Fibroblast of skin of abdomen (primary cell): ENCODE measurements at regions not wholly inside any gene's neighbourhood (a gene's known extent, or its start where the extent isn't known, plus 50 kb on each side); places are given as distances from the start of the nearest gene placed in this dataset.
A peak's percentile ranks its signal among the peaks of the same experiment; 100 is the strongest.
"Not testable (repeated sequence)": the region's sequence is repeated elsewhere in the genome, so short reads cannot be mapped to it uniquely, and the experiment has no call there.

Experiments
- DNase-seq: peaks from one replicate; pipeline ENCODE4 v3.0.0-alpha.2; 2013

DNA sequence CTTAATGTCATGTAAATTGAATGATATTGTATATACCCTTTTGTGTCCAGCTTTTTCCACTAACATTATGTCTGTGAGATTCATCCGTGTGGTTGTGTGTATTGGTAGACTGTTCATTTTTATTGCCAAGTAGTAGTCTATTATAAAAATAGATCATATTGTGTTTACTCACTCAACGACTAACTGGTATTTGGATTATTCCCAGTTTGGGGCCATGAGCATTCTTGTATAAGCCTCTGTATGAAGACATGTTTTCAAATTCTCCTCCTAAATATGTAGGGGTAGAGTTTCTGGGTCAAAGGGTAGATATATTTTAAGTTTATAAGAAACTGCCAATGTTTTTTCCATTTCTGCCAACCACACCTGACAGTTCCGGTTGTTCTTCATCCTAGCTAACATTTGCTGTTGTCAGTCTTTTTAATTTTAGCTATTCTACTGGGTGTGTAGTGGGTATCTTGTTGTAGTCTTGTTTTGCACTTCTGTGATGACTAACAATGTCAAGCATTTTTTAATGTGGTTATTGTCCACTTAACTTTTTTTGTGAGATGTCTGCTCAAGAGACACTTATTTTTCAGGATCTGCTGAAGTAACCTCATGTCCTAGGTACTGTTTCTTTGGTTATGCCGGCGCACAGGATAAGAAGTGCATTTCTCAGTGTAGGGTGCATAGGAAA lies 93.2 kb downstream of the DACT1 start:
- DNase-seq = peak; percentile 38

DNA sequence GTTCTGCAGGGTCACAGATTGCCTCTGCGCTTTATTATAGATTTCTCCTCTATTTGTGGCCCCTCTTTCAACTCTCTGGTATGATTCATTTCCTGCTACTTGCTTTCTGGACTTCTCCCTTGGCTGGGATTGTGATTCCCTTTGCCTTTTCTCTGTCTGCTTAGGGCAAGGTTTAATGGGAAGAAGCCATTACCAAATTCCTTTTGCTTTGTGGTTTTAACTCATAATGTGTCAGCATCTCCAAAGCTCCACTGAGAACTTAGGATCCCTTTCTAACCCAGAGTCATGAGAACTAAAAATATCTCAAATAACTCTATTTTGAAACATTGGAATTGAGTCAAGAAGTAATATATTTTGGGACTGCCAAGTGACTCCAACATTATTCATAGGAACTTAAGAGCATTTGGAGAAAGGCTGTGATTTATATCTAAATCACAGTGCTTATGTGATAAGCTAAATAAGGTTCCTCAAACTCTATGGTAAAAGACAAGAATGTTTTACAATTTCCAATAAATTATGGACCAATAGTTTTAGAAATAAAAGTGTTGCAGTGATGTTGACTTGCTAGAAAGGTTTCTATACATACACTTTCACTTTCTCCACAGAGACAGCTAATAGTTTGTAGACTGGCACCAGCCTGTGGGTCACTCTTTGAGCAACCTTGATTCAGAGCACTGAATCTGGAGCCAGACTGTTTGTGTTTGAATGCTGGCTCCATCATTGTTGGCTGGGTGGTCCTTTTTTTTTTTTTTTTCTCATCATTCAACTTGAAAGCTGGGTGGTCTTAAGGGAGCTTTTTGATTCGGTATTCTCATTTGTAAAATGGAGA lies 93.9 kb downstream of the DACT1 start:
- peak; percentile 100 for DNase-seq

DNA sequence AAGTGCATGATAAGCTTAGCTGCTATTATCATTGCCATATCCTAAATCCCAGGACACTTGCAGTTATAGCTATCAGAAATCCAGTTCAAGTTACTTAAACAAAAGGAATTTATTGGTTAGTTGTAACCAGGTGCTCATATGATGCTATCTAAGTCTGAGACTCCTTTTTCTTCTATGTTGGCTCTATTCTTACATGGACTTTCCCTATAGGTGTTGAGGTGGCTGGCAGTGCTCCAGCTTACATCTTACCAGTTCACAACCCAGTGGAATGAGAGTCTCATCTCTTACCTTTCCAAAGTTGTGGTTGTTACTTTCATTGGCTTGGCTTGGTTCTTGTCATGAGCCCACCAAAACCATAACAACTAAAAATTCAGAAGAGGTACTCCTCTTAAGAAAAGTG lies 94.6 kb downstream of the DACT1 start:
- DNase-seq = no peak

DNA sequence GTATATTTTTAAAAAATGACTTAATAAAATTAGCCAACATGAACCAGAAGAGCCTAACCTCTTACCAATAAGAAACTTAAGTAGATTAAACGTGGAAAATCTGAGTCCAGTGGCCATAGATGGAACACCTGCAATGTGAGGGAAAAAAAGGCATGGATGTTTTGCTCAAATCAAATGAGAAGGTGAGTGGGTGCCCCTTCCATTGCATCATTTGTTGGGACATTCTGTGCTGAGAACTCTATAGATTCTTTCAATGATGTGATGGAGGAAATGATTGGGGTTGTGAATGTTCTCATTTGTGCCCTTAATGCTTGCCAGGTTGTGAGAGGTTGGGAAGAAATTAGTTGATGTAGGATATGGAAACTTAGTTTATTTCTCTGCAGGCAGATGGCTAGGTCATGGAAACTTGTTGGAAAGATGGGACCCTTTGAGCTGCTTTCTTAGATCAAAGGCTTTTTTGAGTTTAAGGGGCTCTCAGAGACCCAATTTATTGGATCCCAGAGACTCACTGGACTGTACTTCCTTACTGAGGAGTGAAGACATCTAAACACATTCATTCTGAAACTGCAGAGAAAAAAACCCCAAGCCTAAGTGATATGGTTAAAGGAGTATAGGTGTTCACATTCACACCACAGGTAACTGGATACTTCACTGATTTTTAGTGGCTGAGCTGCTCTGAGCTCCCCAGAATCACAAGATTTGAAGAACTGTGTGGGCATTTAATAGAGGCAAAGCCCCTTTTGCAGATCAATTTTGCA lies 95.9 kb downstream of the DACT1 start:
- no peak for DNase-seq

DNA sequence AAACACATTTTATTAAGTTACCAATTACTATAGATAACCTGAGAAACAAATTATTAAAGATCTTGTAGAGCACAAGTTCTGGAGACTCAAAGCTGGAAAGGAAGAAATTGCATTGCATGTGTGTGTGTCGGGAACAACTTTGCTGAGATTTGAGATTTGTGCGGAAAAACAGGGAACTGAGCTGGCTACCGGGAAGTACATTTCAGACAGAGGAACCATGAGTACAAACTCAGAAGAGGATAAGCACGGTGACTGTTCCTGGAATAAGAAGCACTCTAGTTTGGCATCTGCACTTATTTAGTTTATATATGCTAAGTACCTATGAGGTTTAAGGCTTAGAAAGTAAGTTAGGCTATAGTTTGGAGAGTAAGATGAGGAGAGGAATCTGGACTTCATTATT lies 97.8 kb downstream of the DACT1 start:
- DNase-seq = no peak

DNA sequence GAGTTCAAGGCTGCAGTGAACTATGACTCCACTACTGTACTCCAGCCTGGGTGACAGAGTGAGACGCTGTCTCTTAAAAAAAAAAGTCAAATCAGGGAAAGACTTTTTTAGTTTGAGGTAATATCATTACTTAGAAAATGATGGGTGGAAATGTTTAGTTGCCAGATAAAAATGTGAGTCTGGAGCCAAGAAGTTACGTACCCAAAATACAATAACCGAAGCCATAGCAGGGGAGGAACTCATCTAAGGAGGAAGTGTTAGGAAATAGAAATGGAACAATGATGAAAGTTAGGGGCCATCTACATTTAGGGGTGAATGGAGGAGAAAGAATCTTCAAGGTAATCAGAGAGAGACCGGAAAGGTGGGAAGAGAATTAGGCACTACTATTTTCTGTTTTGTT lies 98.8 kb downstream of the DACT1 start:
- DNase-seq = peak; percentile 54

DNA sequence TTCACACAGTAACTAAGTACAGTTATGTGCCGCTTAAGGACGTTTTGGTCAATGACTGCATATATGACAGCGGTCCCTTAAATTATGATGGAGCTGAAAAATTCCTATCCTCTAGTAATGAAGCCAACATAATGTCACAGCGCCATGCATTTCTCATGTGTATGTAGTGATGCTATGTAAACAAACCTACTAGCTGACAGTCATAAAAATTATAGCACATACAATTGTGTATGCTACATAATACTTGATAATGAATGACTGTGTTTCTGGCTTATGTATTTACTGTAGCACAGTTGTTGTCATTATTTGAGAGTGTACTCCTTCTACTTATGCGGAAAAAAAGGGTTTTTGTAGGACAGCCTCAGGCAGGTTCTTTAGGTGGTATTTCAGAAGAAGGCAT lies 99.7 kb downstream of the DACT1 start:
- no peak for DNase-seq

DNA sequence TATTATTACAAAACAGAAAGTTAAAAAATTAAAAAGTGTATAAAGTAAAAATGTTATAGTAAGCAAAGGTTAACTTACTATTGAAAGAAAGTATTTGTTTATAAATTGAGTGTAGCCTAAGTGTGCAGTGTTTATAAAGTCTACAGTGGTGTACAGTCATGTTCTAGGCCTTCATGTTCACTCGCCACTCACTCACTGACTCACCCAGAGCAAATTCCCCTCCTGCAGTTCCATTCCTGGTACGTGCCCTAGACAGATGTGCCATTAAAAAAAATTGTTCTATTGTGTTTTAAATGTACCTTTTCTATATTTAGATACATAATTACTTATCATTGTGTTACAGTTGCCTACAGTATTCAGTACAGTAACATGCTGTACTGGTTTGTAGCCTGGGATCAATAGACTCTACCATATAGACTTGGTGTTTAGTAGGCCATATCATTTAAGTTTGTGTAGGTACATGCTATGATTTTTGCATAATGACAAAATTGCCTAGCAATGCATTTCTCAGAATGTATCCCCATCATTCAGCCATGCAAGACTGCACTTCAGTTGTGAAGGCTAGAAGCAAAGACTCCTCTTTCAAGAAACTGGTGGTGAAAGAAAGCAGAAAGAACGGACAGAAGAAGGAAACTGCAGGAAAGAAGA lies 100.6 kb downstream of the DACT1 start:
- DNase-seq = peak; percentile 91

DNA sequence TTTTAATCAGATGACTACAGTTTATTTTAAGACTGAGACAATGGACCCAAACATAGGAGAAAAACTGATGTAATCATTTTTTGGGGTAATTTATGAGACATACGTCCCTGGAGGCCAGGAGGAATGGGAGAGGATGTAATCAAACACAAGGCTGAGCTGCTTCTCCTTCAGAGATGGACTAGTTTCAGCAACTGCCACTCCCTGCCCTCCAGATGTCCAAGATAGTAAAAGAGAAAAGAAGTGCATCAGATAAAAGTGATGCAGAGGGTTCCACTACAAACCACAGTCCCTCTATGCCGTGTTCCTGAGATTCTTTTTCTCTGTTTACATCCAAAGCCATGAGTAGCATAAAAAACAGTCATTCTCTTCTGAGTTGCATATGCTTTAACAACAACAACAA lies 101.1 kb downstream of the DACT1 start:
- DNase-seq = peak; percentile 65

DNA sequence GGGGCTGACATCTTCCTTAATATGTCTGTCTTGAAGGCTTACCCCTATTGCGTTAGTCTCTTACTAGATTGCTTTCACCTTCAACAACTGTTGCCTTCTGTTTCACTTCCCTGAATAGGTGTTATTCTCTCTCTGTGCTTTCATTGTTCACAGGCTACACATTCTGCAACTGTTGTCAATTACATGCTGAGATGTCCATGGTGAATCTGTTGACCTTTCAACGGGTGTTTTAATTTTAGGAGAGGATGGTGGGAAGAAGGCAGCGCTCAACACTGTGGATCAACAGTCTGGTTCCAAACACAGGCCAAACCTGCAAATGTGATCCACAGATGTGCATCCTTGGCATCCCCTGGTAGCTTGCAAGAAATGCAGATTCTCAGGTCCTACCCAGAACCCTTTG lies 101.9 kb downstream of the DACT1 start:
- DNase-seq = no peak

DNA sequence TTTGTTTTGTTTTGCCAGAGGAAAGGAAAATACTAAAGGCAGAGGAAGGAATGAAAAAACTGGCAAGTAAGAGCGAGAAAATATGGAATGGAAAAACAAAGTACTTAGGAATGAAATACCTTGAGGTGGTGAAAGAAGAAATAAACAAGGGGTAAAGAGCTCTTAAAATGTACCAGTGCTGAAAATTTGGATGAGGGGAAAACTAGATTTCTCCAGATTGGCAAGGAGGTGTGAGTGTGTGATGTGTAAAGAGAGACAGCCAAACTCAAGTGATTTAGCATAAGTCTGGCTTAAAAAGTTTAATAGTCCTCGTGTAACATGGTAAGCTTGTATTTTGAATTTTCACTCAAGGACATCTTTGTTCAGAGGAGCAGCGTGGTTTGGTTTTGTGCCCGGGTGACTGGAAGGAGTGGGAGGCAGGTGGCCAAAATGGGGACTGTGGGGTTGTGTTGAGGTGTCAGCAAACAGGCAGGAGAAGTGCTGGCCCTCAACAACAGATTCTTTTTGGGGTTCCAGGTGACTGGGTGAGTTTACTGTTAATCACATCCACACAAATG lies 102.7 kb downstream of the DACT1 start:
- DNase-seq = no peak

DNA sequence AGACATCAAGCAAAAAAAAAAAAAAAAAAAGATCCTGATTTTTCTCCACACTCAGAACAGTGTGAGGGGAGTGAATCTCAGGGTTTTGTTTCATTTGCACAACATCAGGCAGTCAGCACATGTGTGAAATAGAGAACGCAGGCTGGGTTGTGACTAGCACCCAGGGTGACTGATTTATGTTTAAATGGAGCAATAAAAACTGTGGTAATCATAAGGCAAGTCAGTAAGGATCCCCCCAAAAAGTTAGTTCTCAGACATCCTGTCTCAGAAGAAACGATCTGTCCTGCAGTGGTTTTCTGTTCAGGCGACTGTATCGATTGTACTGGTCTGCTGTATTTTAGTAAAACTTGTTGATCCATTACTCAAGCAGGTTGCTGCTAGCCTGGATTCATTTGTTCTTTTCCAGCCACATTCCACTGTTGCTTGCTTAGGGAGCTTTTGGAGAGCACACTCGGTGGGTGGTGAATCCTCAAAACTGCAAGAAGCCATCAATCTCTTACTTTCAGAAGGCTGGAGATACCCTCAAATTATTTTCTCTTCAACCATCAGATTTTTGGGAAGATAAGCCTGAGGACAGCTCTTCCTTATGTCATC lies 107.1 kb downstream of the DACT1 start:
- DNase-seq = peak; percentile 76

DNA sequence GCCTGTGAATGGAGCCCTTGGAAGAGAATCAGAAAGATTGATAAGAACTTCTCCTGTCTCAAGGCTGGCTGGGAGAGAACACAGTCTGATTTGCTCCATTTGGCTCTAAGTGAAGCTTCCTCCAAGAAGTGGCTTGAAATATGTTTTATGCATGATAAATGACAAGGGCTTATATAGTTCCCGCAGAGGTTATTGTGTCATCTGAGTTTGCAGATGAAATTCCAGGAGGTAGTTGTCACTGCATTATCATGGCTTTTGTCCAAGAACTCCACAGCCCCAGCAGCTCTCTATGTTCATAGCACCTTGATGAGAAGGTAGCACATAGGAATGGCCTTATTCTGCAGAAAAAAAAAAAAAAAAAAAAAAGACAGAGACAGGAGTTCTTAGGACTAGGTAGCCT lies 108.5 kb downstream of the DACT1 start:
- DNase-seq = peak; percentile 91

DNA sequence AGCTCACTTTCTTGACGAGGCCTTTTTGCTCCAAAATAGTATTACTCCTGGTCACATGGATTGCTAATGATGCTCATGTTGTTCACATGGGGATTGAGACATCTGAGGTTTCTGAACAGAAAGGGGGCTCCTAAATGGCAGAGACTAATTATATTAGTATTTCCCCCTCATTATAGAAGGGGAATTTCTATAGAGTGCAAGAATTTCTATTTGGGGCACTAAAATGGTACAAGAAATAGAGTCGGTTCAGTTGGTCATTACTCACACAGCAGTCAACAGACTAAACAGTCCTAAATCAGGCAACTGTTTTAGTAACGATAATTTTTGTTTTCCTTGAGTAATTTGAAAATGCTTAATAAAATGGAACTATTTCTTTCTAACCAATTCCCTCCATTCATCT lies 108.9 kb downstream of the DACT1 start:
- peak; percentile 24 for DNase-seq

DNA sequence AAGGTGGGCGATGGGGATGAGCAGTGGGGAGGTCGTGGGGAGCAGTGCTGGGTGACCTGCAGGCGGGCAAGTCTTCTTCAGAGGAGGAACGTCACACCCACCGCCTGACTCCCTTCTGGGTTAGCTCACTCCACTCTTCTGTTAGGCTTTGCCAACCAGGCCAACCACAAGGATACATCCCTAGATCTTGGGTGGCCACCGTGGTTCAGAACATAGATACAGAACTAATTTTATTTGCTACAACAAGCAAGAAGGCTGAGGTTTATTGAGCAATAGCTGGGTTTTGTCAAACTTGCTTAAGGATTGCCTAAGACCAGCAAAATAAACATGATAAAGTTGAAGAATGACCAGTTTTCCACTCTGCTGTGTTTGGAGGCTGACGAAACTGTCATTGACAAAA lies 109.4 kb downstream of the DACT1 start:
- peak; percentile 90 for DNase-seq

DNA sequence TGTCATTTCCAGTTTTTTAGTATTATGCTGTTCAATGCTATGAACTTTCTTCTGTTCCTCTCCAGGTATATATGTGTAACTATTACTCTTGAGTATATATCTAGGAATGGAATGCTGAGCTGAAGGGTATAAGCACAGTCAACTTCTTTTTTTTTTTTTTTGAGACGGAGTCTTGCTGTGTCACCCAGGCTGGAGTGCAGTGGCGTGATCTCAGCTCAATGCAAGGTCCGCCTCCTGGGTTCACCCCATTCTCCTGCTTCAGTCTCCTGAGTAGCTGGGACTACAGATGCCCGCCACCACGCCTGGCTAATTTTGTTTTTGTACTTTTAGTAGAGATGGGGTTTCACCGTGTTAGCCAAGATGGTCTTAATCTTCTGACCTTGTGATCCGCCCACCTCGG lies 110.5 kb downstream of the DACT1 start:
- DNase-seq = not testable (repeated sequence)

DNA sequence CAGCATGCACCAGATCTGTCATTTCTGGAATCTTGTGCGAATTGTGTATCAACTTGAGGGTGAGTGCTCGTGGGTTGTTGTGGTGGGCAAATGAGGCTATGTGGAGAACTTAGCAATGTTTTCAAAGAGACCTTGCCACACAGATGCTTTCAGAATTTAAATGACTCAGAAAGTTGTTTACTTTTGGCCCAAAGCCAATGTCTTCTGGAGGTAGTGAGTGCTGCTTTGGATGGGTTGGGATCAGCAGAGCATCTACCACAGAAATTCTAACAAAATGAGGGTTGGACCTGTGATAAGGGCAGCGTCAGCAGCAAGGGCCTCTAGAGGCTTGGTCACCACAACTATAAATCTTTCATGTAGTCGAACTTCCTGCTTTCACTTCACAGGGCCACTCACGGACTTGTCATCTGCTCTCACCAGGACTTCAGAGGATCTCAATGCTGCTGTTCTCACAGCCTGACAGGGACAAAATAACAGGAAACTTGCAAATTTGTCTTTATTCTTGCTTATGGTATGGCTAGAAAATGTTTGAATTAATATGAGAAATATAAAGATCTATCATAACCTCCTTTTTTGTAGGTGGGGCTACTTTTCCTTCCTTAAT lies 111.4 kb downstream of the DACT1 start:
- DNase-seq = peak; percentile 94

DNA sequence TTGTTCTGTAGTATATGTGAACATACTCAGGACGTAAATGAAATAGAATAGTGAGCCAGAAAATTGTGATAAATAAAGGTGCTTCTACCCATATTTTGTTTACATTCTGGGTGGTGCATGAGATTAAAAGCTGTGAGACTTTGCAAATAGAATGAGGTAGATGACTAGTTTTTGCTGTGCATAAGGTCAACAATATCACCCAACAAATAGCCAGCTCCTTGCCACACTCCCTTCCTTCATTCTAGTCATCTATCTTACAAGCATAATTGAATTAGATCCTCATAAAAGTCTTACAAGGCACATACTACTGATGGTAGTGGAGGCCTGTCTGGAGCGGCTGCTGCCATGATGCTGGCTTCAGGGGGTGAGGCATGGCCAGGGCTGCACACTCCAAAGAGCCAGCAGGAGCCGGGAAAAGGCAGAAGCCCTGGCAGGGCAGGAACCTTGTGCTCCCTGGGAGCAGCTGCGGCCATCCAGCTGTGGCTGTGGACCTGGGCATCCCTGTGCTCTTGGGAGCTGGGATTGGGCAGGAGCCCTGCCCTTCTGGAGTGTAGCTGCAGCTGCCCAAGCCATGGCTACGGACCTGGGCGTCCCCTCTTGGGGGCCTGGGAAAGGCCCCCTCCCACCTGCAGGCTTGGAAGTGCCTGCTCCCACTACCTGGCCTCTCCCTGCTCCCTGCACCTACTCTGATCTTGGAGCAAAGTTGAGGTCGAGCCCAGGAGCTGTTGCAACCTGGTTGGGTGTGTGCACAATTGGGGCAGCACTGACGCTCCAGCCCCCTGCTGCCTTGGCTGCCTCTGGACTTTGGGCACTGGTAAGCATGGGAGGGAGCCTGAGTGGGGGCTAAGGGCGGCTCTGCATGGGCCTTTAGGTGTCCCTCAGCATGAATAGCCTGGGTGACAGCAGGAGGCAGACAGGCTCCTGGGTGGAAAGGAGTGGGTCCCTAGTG lies 112.8 kb downstream of the DACT1 start:
- DNase-seq = no peak

DNA sequence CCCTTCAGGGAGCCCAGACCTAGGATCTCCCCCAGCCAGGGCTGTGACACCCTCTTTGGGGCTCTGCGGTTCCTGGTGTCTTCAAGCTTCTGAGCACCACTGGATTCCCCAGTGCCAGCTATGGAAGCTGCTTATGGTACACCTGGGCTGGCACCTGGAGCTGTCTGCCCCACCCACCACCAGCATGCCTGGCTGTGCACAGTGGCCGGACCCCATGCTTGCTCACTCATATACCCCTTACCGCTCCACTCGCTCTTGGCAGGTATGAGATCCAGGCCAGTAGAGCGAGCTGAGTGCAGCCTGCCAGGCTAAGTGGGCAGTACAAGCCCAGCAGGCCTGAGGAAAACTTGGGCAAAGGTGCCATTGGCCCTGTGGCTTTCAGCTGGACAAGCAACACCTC lies 114.0 kb downstream of the DACT1 start:
- no peak for DNase-seq

DNA sequence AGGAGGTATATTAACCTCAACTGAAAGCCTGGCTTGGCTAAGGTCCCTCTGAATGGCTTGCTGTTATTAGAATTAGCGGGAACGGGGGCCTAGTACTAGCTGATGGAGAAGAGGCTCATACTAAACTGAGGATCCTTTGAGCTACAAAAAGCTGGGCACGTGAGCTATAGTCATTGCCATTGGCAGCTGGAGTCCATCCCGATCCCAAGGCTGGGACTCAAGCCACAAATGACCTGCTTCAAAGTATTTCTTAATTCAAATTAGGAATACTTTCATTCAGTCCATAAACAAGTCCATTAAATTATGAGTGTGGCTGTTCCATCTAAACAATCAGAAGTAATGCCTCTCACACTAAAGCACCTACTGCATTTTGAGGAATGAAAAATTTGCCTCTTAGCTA lies 114.5 kb downstream of the DACT1 start:
- DNase-seq = no peak

DNA sequence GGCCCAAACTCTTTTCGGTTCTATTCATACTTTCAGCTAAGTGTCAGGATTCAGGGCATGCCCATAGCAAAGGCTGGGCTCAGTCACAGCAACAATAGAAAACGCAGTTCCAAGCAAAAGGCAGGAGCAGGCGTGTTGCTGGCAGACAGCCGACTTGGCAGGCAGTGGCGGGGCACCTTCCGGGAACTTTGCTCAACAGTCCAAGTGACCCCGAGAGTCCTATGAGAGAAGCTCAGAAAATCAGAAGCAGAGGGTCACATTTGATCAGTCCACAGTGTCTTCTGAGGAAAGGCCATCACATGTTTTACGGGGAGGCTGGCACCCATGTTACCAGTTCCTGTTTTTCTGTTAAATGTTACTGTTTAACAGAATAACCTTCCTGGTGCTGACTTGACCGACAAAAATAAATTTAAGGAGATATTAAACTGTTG lies 115.0 kb downstream of the DACT1 start:
- DNase-seq = no peak
